Lung (tissue), 11 donors: ENCODE measurements at regions not wholly inside any gene's neighbourhood (a gene's known extent, or its start where the extent isn't known, plus 50 kb on each side); places are given as distances from the start of the nearest gene placed in this dataset.

Experiments
- ATAC-seq: fragments of 200-7000 bp; cut with Tn5 transposase; one replicate; pipeline ENCODE4 v1.9.1; 2020; ENCODE audit warnings: moderate number of reproducible peaks; ENCODE audit not compliant: insufficient read depth, low FRiP score
- DNase-seq, 3 donors: peaks; one replicate each; pipeline ENCODE4 v3.0.0-alpha.2; 2013 to 2017
- H3K27ac ChIP-seq, 2 donors: one replicate each; pipeline ENCODE4 v1.5.1; 2013; ENCODE audit warnings: mild to moderate bottlenecking in 2 of 2, moderate library complexity in 2 of 2, control low read depth in 1 of 2, inconsistent platforms in 1 of 2, low read depth in 1 of 2, low read length in 1 of 2
- H3K27me3 ChIP-seq, 3 donors: one replicate each; pipeline ENCODE4 v1.5.1; 2013; ENCODE audit warnings: low read length in 2 of 3; ENCODE audit not compliant: control insufficient read depth in 3 of 3, insufficient read depth in 3 of 3
- H3K36me3 ChIP-seq, 4 donors: one replicate each; pipeline ENCODE4 v1.5.1; 2013; ENCODE audit warnings: low read length in 4 of 4, mild to moderate bottlenecking in 1 of 4, moderate library complexity in 1 of 4; ENCODE audit not compliant: control insufficient read depth in 4 of 4, insufficient read depth in 4 of 4
- H3K4me1 ChIP-seq, 5 donors: one replicate each; pipeline ENCODE4 v1.5.1; 2013; ENCODE audit warnings: low read length in 5 of 5, mild to moderate bottlenecking in 2 of 5, moderate library complexity in 1 of 5; ENCODE audit not compliant: control insufficient read depth in 5 of 5, insufficient read depth in 5 of 5
- H3K4me3 ChIP-seq: one replicate; pipeline ENCODE4 v1.5.1; 2013; ENCODE audit warnings: mild to moderate bottlenecking, control low read depth, moderate library complexity
- H3K9ac ChIP-seq, 2 donors: one replicate each; pipeline ENCODE4 v1.5.1; 2013; ENCODE audit warnings: low read length in 2 of 2, control low read depth in 1 of 2; ENCODE audit not compliant: insufficient read depth in 1 of 2
- H3K9me3 ChIP-seq, 4 donors: one replicate each; pipeline ENCODE4 v1.5.1; 2013; ENCODE audit warnings: low read length in 3 of 4, mild to moderate bottlenecking in 1 of 4, moderate library complexity in 1 of 4; ENCODE audit not compliant: control insufficient read depth in 4 of 4, insufficient read depth in 3 of 4
- WGBS, 2 donors: extraction: QIAGEN DNeasy Blood & Tissue Kit; methylation state at CpG; one replicate each; pipeline ENCODE4 v1.1.7; 2013; 5-methylcytosine and 5-hydroxymethylcytosine counted together
- TF ChIP-seq, protein P1 (sequence below): IDR thresholded peaks from 2 replicates; pipeline ENCODE4 v1.5.1; 2012; ENCODE audit warnings: mild to moderate bottlenecking; ENCODE audit errors: control extremely low read depth, extremely low read depth
- donor health status: control.
- donor health status: control.
- donor health status: Bipolar disorder and iron deficiency.
- donor health status: healthy.
- donor health status: DM: yes; HTN: yes; CAD: no.

DNA sequence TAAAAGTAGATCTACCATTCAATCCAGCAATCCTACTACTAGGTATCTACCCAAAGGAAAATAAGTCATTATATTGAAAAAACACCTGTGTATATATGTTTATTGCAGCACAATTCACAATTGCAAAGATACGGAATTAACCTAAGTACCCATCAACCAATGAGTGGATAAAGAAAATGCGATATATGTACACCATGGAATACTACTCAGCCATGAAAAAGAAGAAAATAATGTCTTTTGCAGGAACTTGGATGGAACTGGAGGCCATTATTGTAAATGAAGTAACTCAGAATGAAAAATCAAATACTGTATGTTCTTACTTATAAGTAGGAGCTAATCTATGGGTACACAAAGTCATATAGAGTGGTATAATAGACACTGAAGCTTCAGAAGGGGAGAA is 63.4 kb upstream of the PITX1 start:
- H3K4me1 ChIP-seq = no peaks in the 10 kb centered on the region
- TF ChIP-seq, protein P1, sequence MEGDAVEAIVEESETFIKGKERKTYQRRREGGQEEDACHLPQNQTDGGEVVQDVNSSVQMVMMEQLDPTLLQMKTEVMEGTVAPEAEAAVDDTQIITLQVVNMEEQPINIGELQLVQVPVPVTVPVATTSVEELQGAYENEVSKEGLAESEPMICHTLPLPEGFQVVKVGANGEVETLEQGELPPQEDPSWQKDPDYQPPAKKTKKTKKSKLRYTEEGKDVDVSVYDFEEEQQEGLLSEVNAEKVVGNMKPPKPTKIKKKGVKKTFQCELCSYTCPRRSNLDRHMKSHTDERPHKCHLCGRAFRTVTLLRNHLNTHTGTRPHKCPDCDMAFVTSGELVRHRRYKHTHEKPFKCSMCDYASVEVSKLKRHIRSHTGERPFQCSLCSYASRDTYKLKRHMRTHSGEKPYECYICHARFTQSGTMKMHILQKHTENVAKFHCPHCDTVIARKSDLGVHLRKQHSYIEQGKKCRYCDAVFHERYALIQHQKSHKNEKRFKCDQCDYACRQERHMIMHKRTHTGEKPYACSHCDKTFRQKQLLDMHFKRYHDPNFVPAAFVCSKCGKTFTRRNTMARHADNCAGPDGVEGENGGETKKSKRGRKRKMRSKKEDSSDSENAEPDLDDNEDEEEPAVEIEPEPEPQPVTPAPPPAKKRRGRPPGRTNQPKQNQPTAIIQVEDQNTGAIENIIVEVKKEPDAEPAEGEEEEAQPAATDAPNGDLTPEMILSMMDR = no peak
- H3K27ac ChIP-seq = no peak overlapping the region
- peaks cover 0 to 2% (median 0%) of the 10 kb centered on the region in 4 donors for H3K9me3 ChIP-seq
- WGBS, 2 donors = 96 to 98% methylated on average over 2 of the region's 2 CpGs
- no peaks in the 10 kb centered on the region for H3K36me3 ChIP-seq
- ATAC-seq = no peak
- no peak overlapping the region for H3K4me3 ChIP-seq
- no peak overlapping the region for H3K9ac ChIP-seq
- DNase-seq = no peak
- H3K27me3 ChIP-seq = no peaks in the 10 kb centered on the region

- 90 to 93% methylated on average over 3 of the region's 3 CpGs for WGBS, 2 donors
- ATAC-seq = no peak
- Histone ChIP-seq H3K9me3 (peaks cover 0 to 2% (median 0%) of the 10 kb centered on the region in 4 donors), H3K36me3 (no peaks in the 10 kb centered on the region), H3K4me3 (no peak overlapping the region), H3K9ac (no peak overlapping the region), H3K27me3 (no peaks in the 10 kb centered on the region), H3K27ac (no peak overlapping the region), H3K4me1 (no peaks in the 10 kb centered on the region)
- TF ChIP-seq, protein P1 = no peak
- peak in 1 of 3 donors; percentile 9 for DNase-seq
These were observed 61.8 kb upstream of the PITX1 start for GRCh38 chr5:135095871-135096270.

DNA sequence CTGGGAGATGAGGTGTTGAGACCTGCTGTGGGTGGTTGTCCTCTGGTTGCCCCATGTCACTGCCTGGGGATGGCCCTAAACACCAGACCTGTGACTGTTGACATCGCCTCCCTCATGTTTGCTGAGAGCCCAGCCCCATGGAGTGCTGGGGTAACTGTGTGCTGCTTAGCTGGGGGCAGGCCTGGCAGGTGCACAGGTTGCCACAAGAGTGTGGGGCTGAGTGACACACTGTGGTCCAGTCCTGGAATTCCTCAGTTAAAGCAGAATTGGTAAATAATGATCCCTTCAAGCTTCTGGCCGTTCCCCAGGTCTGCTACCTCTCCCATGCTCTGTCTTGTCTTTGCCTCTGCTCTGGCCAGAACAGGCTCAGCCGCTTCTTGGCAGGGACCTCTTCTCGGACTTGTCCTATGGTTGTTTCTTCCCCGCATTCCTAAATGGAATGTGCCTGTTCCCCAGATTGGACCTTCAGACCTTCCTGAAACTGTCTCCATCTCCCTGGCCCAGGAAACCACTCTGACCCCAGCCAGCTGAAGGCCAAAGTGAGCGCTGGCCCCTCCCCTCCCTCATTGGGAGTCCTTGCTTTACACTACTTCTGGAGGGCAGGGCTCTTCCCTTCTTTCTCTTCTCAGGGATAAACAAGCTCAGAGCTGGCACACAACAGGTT is 61.2 kb upstream of the PITX1 start:
- WGBS, 2 donors = 79 to 86% methylated on average over 6 of the region's 6 CpGs

More for the DNA sequence above, 61.2 kb upstream of the PITX1 start:
- H3K27me3 ChIP-seq = no peaks in the 10 kb centered on the region
- no peaks in the 10 kb centered on the region for H3K4me1 ChIP-seq
- no peaks in the 10 kb centered on the region for H3K36me3 ChIP-seq
- ATAC-seq (no peak), DNase-seq (peak in 1 of 3 donors; percentile 11)
- TF ChIP-seq, protein P1 = no peak
- peaks cover 0 to 2% (median 0%) of the 10 kb centered on the region in 4 donors for H3K9me3 ChIP-seq
- H3K27ac ChIP-seq = no peak overlapping the region
- no peak overlapping the region for H3K4me3 ChIP-seq
- H3K9ac ChIP-seq = no peak overlapping the region
